GM21390 (cell line): ENCODE measurements at regions not wholly inside any gene's neighbourhood (a gene's known extent, or its start where the extent isn't known, plus 50 kb on each side); places are given as distances from the start of the nearest gene placed in this dataset.
A peak's percentile ranks its signal among the peaks of the same experiment; 100 is the strongest.

Experiments
- ATAC-seq: cut with Tn5 transposase; IDR thresholded peaks from one replicate; pipeline ENCODE4 v1.9.1; 2021; ENCODE audit not compliant: unreplicated experiment

GRCh38 chr5:159385536-159385935, 55.2 kb upstream of the IL12B start:
- ATAC-seq: no peak

GRCh38 chr5:159386028-159386711, 55.9 kb upstream of the IL12B start:
- ATAC-seq: no peak

GRCh38 chr5:159392871-159393270, 62.6 kb upstream of the IL12B start:
- ATAC-seq: no peak

GRCh38 chr5:159393854-159394274, 63.6 kb upstream of the IL12B start:
- ATAC-seq: no peak

- ATAC-seq: no peak
Observed at GRCh38 chr5:159395202-159395601, 64.9 kb upstream of the IL12B start.

GRCh38 chr5:159398936-159399335, 68.6 kb upstream of the IL12B start:
- ATAC-seq: no peak

GRCh38 chr5:159400476-159400875, 70.2 kb upstream of the IL12B start:
- no peak for ATAC-seq

- no peak for ATAC-seq
Observed at GRCh38 chr5:159402311-159402710, 72.0 kb upstream of the IL12B start.

- ATAC-seq: no peak
Observed at GRCh38 chr5:159402856-159403255, 72.6 kb upstream of the IL12B start.

GRCh38 chr5:159403906-159404681, 73.8 kb upstream of the IL12B start:
- ATAC-seq: no peak

- peak; percentile 71 for ATAC-seq
Observed at GRCh38 chr5:159405611-159406031, 75.3 kb upstream of the IL12B start.

GRCh38 chr5:159406571-159406970, 76.3 kb upstream of the IL12B start:
- ATAC-seq: no peak

- ATAC-seq: peak; percentile 52
Observed at GRCh38 chr5:159409801-159410200, 79.5 kb upstream of the IL12B start.

- ATAC-seq: no peak
Observed at GRCh38 chr5:159410480-159410879, 80.2 kb upstream of the IL12B start.

- ATAC-seq: no peak
Observed at GRCh38 chr5:159411115-159411514, 80.8 kb upstream of the IL12B start.

GRCh38 chr5:159412284-159413046, 82.2 kb upstream of the IL12B start:
- peak; percentile 56 for ATAC-seq

GRCh38 chr5:159414021-159414420, 83.7 kb upstream of the IL12B start:
- ATAC-seq: no peak

GRCh38 chr5:159415301-159415937, 85.1 kb upstream of the IL12B start:
- no peak for ATAC-seq

- no peak for ATAC-seq
Observed at GRCh38 chr5:159416438-159416837, 86.2 kb upstream of the IL12B start.

GRCh38 chr5:159417170-159417569, 86.9 kb upstream of the IL12B start:
- ATAC-seq: no peak

- no peak for ATAC-seq
Observed at GRCh38 chr5:159419576-159419975, 89.3 kb upstream of the IL12B start.
